Inflammatory macrophage treated with lipopolysaccharide for 4 hours (primary cell): ENCODE measurements at regions not wholly inside any gene's neighbourhood (a gene's known extent, or its start where the extent isn't known, plus 50 kb on each side); places are given as distances from the start of the nearest gene placed in this dataset.
A peak's percentile ranks its signal among the peaks of the same experiment; 100 is the strongest.
"Not testable (repeated sequence)": the region's sequence is repeated elsewhere in the genome, so short reads cannot be mapped to it uniquely, and the experiment has no call there.

Experiments
- DNase-seq: peaks from one replicate; pipeline ENCODE4 v3.0.0-alpha.2; 2020

DNA sequence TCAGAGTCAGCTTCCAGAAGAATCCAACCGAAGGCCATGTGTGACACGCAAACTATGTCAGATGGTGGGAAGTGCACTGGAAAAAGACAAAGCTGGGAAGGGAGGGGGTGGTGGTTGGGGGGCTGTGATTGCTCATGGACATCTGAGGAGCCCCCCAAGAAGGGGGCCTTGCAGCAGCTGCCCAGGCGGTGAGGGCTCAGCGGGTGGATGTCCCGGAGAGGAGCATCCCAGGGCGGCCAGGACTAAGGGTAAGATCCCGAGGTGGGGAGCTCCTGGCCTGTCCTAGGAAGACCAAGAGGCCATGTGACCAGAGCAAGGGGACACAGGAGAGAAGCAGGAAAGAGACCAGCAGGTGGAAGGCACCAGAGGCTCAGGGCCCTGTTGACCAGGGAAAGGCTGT is 299.5 kb downstream of the PREX1 start:
- no peak for DNase-seq

- DNase-seq = no peak
These were observed 300.0 kb downstream of the PREX1 start for GRCh38 chr20:48527771-48528170.

- no peak for DNase-seq
These were observed 300.9 kb downstream of the PREX1 start for GRCh38 chr20:48526936-48527335.

DNA sequence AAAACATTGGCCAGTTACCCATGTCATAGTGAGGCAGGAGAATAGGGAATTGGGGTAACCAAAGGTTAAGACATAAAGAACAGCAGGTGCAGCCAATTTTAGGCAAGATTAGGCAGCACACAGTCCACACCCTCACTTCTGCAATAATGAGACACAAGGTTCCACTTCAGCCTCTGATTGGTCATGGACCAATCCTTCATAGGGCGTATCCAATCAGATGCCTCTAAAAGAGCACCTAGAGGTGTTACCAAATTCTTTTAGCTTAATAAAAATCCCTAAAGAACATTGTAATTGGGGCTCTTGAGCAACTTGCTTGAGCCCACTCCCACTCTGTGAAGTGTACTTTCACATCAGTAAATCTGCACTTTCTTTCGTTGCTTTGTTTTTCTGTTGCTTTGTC is 302.4 kb downstream of the PREX1 start:
- DNase-seq = no peak

- DNase-seq = no peak
These were observed 303.2 kb downstream of the PREX1 start for GRCh38 chr20:48524582-48524981.

- DNase-seq = peak; percentile 30
These were observed 304.4 kb downstream of the PREX1 start for GRCh38 chr20:48523191-48523995.

DNA sequence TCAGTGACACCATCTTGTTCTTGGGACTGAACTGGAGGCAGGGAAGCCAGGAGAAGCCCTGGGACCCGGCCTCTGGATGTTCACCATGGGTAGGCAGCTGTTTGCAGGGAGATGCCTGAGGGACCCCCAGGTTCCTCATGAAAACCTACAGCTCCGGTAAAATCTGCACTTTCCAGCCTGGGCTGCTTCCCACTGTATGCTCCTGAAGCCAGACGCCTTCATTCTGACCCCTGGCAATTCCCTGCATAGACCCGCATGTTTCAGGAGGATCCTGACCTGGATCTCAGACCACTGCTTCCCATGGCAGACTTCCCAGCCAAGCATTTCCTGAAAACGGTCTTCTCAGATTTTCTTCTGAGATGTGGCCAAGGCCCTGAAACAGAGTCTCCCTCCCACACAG is 306.7 kb downstream of the PREX1 start:
- no peak for DNase-seq

- DNase-seq = not testable (repeated sequence)
These were observed 311.6 kb downstream of the PREX1 start for GRCh38 chr20:48516196-48516595.

GRCh38 chr20:48514577-48514976 is 313.2 kb downstream of the PREX1 start:
- DNase-seq = not testable (repeated sequence)

- not testable (repeated sequence) for DNase-seq
These were observed 315.3 kb downstream of the PREX1 start for GRCh38 chr20:48512539-48512938.

GRCh38 chr20:48505066-48505465 is 322.7 kb downstream of the PREX1 start:
- not testable (repeated sequence) for DNase-seq

GRCh38 chr20:48503166-48503815 is 324.5 kb downstream of the PREX1 start:
- DNase-seq = no peak

DNA sequence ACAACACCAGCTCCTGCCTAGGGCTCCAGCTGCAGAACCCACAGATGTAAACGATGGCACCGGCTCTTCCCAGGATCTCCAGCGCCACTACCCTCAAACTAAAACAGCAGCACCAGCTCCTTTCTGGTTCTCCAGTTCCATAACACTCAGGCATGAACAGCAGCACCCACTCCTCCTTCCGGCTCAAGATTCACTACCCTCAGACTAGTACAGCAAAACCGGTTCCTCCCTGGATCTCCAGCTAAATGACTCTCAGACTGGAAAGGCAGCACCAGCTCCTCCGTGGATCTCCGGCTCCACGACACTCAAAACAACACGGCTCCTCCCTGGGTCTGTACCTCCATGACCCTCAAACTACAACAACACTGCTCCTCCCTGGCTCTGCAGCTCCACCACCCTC is 325.0 kb downstream of the PREX1 start:
- DNase-seq = no peak

GRCh38 chr20:48502016-48502415 is 325.8 kb downstream of the PREX1 start:
- no peak for DNase-seq

DNA sequence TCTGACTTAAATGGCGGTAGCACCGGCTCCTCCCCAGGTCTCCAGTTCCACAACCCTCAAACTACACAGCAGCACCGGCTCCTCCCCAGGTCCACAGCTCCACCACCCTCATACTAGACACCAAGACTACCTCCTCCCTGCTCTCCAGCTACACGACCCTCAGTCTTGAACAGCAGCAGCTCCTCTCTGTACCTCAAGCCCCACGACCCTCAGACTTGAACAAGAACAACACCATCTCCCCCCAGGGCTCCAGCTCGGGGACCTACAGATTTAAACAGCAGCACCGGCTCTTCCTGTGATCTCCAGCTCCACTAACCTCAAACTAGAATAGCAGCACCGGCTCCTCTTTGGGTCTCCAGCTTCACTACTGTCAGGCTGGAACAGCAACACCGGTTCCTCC is 326.9 kb downstream of the PREX1 start:
- DNase-seq = not testable (repeated sequence)

GRCh38 chr20:48498939-48499338 is 328.9 kb downstream of the PREX1 start:
- not testable (repeated sequence) for DNase-seq

DNA sequence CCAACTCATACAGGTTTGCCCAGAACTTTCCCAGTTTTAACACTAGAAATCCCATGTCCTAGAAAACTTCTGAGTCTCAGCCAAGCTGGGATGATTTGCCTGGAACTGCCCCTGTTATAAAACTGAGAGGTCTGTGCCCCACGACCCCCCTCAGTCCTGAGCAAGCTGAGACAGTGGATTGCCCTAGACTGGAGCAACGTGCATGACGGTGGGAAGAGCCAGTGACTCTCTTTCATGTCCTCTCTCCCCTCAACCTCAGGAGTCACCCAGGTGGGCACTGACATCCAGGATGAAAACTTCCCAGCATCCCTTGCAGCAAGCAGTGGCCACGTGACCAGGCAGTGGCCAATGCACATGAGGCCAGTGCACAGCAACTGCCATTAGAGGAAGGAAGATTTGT is 329.7 kb downstream of the PREX1 start:
- not testable (repeated sequence) for DNase-seq

- no peak for DNase-seq
These were observed 333.8 kb downstream of the PREX1 start for GRCh38 chr20:48493966-48494365.

DNA sequence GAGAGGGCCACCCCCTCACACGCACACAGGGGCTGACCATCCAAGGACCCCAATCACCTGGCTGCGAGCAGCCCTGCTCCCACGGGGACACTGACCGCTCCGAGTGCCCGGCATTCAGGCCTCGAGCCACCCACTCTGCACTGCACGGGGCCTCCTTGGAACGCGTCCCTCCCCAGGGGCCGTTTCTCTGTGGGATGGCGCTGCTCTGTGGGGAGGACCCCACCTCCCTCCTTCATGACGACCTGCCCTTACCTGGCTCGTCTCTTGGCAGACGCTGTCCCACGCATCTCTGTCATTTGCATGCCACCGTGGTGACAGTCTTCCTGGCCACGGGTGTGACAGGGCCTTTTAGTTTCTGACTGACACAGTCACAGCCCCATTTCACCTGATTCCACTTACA is 334.5 kb downstream of the PREX1 start:
- not testable (repeated sequence) for DNase-seq

- DNase-seq = no peak
These were observed 335.1 kb downstream of the PREX1 start for GRCh38 chr20:48492715-48493070.

DNA sequence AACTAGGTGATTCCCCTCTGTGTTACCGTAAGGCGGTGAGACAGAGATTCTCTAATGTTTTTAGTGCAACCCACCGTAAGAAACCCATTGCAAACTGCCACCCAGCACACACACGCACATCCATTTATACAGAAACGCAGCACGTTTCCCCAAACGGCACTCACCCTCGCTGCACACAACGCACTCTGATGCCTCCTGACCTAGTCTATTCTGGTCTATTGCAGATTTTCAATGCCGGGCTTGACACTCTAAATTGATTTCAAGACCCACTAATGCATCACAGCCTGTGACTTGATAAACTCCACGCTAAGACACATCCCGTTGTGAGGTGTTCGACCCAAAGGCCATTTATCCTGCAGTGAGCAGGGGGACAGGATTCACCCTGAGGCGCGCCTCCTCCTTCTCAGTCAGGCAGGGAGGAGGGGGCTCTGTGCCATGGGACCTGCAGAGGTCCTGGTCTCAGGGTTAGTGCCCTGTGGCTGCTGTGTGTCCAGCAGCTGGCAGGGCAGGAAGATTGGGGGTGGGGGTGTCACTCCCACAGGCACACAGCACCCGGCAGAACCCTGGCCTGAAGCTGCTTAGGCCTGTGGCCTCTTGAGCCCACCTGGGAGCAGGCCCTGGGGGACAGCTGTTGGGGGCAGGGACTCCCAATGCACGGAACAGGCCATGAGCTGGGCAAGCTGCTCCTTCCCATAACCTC is 335.6 kb downstream of the PREX1 start:
- no peak for DNase-seq

GRCh38 chr20:48490961-48491831 is 336.6 kb downstream of the PREX1 start:
- no peak for DNase-seq

GRCh38 chr20:48490341-48490740 is 337.5 kb downstream of the PREX1 start:
- not testable (repeated sequence) for DNase-seq
